ENCODE measurements at regions not wholly inside any gene's neighbourhood (a gene's known extent, or its start where the extent isn't known, plus 50 kb on each side); places are given as distances from the start of the nearest gene placed in this dataset.
"Not testable (repeated sequence)": the region's sequence is repeated elsewhere in the genome, so short reads cannot be mapped to it uniquely, and the experiment has no call there.

- no peak for DNase-seq
Observed at GRCh38 chrX:95823796-95824195, 860.8 kb upstream of the DIAPH2 start.

- no peak for DNase-seq
Observed at GRCh38 chrX:95835223-95835622, 849.4 kb upstream of the DIAPH2 start.

GRCh38 chrX:95836517-95836916, 848.1 kb upstream of the DIAPH2 start:
- DNase-seq = no peak

- no peak for DNase-seq
Observed at GRCh38 chrX:95841863-95842262, 842.8 kb upstream of the DIAPH2 start.

- no peak for DNase-seq
Observed at GRCh38 chrX:95860127-95860526, 824.5 kb upstream of the DIAPH2 start.

GRCh38 chrX:95875661-95876060, 809.0 kb upstream of the DIAPH2 start:
- no peak for DNase-seq

GRCh38 chrX:95878874-95879273, 805.8 kb upstream of the DIAPH2 start:
- no peak for DNase-seq

GRCh38 chrX:95884186-95884585, 800.5 kb upstream of the DIAPH2 start:
- DNase-seq = no peak

GRCh38 chrX:95885074-95885473, 799.6 kb upstream of the DIAPH2 start:
- DNase-seq = no peak

GRCh38 chrX:95889279-95889678, 795.4 kb upstream of the DIAPH2 start:
- no peak for DNase-seq

- no peak for DNase-seq
Observed at GRCh38 chrX:95893636-95894035, 791.0 kb upstream of the DIAPH2 start.

GRCh38 chrX:95903490-95903889, 781.2 kb upstream of the DIAPH2 start:
- DNase-seq = no peak

GRCh38 chrX:95903975-95904374, 780.7 kb upstream of the DIAPH2 start:
- DNase-seq = no peak

GRCh38 chrX:95907081-95907480, 777.6 kb upstream of the DIAPH2 start:
- DNase-seq = no peak

- no peak for DNase-seq
Observed at GRCh38 chrX:95911062-95911461, 773.6 kb upstream of the DIAPH2 start.

GRCh38 chrX:95919605-95920004, 765.0 kb upstream of the DIAPH2 start:
- DNase-seq = no peak

- no peak for DNase-seq
Observed at GRCh38 chrX:95945528-95945927, 739.1 kb upstream of the DIAPH2 start.

- no peak for DNase-seq
Observed at GRCh38 chrX:95949588-95949987, 735.1 kb upstream of the DIAPH2 start.

- no peak for DNase-seq
Observed at GRCh38 chrX:95950679-95951078, 734.0 kb upstream of the DIAPH2 start.

GRCh38 chrX:95953564-95953963, 731.1 kb upstream of the DIAPH2 start:
- DNase-seq = no peak

- DNase-seq = no peak
Observed at GRCh38 chrX:95956745-95957144, 727.9 kb upstream of the DIAPH2 start.

GRCh38 chrX:95973456-95974095, 711.1 kb upstream of the DIAPH2 start:
- DNase-seq = not testable (repeated sequence)

GRCh38 chrX:95974096-95974470, 710.6 kb upstream of the DIAPH2 start:
- no peak for DNase-seq

- DNase-seq = no peak
Observed at GRCh38 chrX:95974890-95975289, 709.8 kb upstream of the DIAPH2 start.

GRCh38 chrX:95995583-95995982, 689.1 kb upstream of the DIAPH2 start:
- no peak for DNase-seq

- DNase-seq = no peak
Observed at GRCh38 chrX:95996294-95996693, 688.3 kb upstream of the DIAPH2 start.

Measured in hematopoietic multipotent progenitor cell treated with erythropoietin and hydrocortisone succinate and interleukin-3 and kit ligand, for 8 days (in vitro differentiated cells).